ENCODE measurements at regions not wholly inside any gene's neighbourhood (a gene's known extent, or its start where the extent isn't known, plus 50 kb on each side); places are given as distances from the start of the nearest gene placed in this dataset.

DNA sequence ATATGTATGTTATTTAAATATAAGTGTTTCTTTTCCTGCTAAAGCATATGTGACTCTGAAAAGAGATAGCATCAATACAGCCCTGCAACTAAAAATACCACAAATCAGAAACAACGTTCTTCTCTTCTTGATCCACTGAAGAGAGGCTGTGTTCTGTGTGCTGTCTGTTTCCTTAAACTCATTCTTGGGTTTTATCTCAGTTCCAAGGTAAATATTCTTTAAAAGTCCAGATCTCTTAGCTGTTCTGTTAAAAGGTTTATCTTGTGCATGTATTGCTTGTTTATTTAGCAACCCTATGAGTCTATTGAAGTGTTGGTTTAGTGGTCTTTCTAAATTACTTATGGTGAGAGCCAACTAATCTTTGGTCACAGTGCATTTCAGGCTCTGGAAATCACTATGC lies 173.3 kb upstream of the NT5C1B start:
- POLR2A ChIA-PET = no interaction called here
- intact Hi-C loops (cut with micrococcal nuclease) = no loop called here

More for the DNA sequence above, 173.3 kb upstream of the NT5C1B start:
- no TSS peak for BruUV-seq (replicated peaks)
- H3K4me1 ChIP-seq (ENCODE audit: control insufficient read depth, extremely low read depth, insufficient read depth, low read length) = no peaks in the 10 kb centered on the region
- TF ChIP-seq, protein P1, sequence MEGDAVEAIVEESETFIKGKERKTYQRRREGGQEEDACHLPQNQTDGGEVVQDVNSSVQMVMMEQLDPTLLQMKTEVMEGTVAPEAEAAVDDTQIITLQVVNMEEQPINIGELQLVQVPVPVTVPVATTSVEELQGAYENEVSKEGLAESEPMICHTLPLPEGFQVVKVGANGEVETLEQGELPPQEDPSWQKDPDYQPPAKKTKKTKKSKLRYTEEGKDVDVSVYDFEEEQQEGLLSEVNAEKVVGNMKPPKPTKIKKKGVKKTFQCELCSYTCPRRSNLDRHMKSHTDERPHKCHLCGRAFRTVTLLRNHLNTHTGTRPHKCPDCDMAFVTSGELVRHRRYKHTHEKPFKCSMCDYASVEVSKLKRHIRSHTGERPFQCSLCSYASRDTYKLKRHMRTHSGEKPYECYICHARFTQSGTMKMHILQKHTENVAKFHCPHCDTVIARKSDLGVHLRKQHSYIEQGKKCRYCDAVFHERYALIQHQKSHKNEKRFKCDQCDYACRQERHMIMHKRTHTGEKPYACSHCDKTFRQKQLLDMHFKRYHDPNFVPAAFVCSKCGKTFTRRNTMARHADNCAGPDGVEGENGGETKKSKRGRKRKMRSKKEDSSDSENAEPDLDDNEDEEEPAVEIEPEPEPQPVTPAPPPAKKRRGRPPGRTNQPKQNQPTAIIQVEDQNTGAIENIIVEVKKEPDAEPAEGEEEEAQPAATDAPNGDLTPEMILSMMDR (IDR thresholded peaks at IDR 0.05; ENCODE audit: extremely low read depth in 1 of 2, insufficient read depth in 1 of 2, low read depth in 1 of 2, low read length in 2 of 2) = no peak
- TF ChIP-seq EZH2 (IDR thresholded peaks at IDR 0.05; ENCODE audit: borderline replicate concordance, low read depth, low read length, severe bottlenecking) = no peak
- TF ChIP-seq POLR2AphosphoS5 (IDR thresholded peaks at IDR 0.05; ENCODE audit: insufficient read depth, low read depth, low read length) = no peak
- TF ChIP-seq, protein P2, sequence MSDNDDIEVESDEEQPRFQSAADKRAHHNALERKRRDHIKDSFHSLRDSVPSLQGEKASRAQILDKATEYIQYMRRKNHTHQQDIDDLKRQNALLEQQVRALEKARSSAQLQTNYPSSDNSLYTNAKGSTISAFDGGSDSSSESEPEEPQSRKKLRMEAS (IDR thresholded peaks at IDR 0.05; ENCODE audit: insufficient read depth, insufficient read length) = no peak
- TF ChIP-seq FOS (IDR thresholded peaks at IDR 0.05; ENCODE audit: borderline replicate concordance, insufficient read depth, low read length) = no peak
- TF ChIP-seq MYC (IDR thresholded peaks at IDR 0.05; ENCODE audit: low read depth, low read length) = no peak
- TF ChIP-seq JUN (IDR thresholded peaks at IDR 0.05; ENCODE audit: borderline replicate concordance, insufficient read depth, insufficient read length, low read depth) = no peak
- no peak for TF ChIP-seq GATA2 (IDR thresholded peaks at IDR 0.05; ENCODE audit: insufficient read depth, insufficient read length, low read depth, low read length)
- no peak for TF ChIP-seq POLR2A (IDR thresholded peaks at IDR 0.05; ENCODE audit: low read depth, low read length)
- H3K9ac ChIP-seq (replicated peaks; ENCODE audit: extremely low read depth, insufficient read depth, low read length) = no peak overlapping the region
- H3K36me3 ChIP-seq (ENCODE audit: control insufficient read depth in 2 of 2, extremely low read depth in 1 of 2, insufficient read depth in 2 of 2, low read length in 2 of 2) = no peaks in the 10 kb centered on the region
- H3K4me2 ChIP-seq (ENCODE audit: insufficient read depth, low read length) = no peak overlapping the region
- DNase-seq (ENCODE audit: low read depth, low spot score) (no peak), FAIRE-seq (no peak)
- no peak overlapping the region for H3K27ac ChIP-seq (ENCODE audit: insufficient read depth, low read depth, low read length)
- no peaks in the 10 kb centered on the region for H3K27me3 ChIP-seq (ENCODE audit: control insufficient read depth in 2 of 2, insufficient read depth in 2 of 2, low read length in 2 of 2)
- H2AFZ ChIP-seq (ENCODE audit: low read depth, low read length) = no peak overlapping the region
- no peaks in the 10 kb centered on the region for H3K9me3 ChIP-seq (replicated peaks; ENCODE audit: control insufficient read depth, insufficient read depth, low read length)
- CTCF ChIA-PET = no interaction called here
- dilution Hi-C loops (cut with MboI; ENCODE audit: extremely low pct_ligation_motif_present, low sequenced_read_pairs) = no loop called here
- H4K20me1 ChIP-seq (replicated peaks; ENCODE audit: control insufficient read depth, extremely low read depth, insufficient read depth, low read length) = no peaks in the 10 kb centered on the region
- no peaks in the 10 kb centered on the region for H3K79me2 ChIP-seq (ENCODE audit: control insufficient read depth, insufficient read depth, low read length)
- H3K9me1 ChIP-seq (replicated peaks; ENCODE audit: control insufficient read depth, extremely low read depth, insufficient read depth, low read length) = no peaks in the 10 kb centered on the region
- H3K4me3 ChIP-seq (replicated peaks in 1 of 3; ENCODE audit: insufficient read depth in 1 of 3, low read depth in 1 of 3, low read length in 3 of 3) = no peak overlapping the region

All from endothelial cell of umbilical vein (primary cell).